GM12878 (cell line): ENCODE measurements at regions not wholly inside any gene's neighbourhood (a gene's known extent, or its start where the extent isn't known, plus 50 kb on each side); places are given as distances from the start of the nearest gene placed in this dataset.

Source experiments
- BACH1 ChIP-seq: fragments of 450-650 bp; IDR thresholded peaks from 2 replicates; pipeline ENCODE4 v1.6.1; 2017; ENCODE audit warnings: mild to moderate bottlenecking, borderline replicate concordance
- CBX3 ChIP-seq: fragments of 200-600 bp; sonication (generic); IDR thresholded peaks from 2 replicates; pipeline ENCODE4 v1.6.1; 2016; ENCODE audit warnings: low read depth, borderline replicate concordance
- ETV6 ChIP-seq, 2 experiments: fragments of 450-650 bp in 1 of 2; IDR thresholded peaks in 1 of 2; conservative IDR thresholded peaks in 1 of 2; 2 replicates each; pipeline ENCODE4 v1.6.1; 2014; ENCODE audit warnings: antibody characterized with exemption in 1 of 2, borderline replicate concordance in 1 of 2, low read depth in 1 of 2, mild to moderate bottlenecking in 1 of 2, moderate library complexity in 1 of 2
- MEF2A ChIP-seq: IDR thresholded peaks from 2 replicates; pipeline ENCODE4 v1.6.1; 2011; ENCODE audit warnings: low read depth, mild to moderate bottlenecking, low read length, moderate library complexity; ENCODE audit not compliant: insufficient read depth
- MTA2 ChIP-seq: fragments of 450-650 bp; IDR thresholded peaks from 2 replicates; pipeline ENCODE4 v1.6.1; 2016; ENCODE audit warnings: low read depth, mild to moderate bottlenecking, moderate library complexity
- MXI1 ChIP-seq: fragments of 150-350 bp; IDR thresholded peaks from 2 replicates; pipeline ENCODE4 v1.6.1; 2011; ENCODE audit warnings: low read depth, mild to moderate bottlenecking, inconsistent platforms, low read length, improper control_type of control experiment
- MYC ChIP-seq: IDR thresholded peaks from 2 replicates; pipeline ENCODE4 v1.6.1; 2011; ENCODE audit warnings: mild to moderate bottlenecking, low read length, moderate library complexity, inconsistent platforms; ENCODE audit not compliant: insufficient read depth, insufficient replicate concordance, insufficient read length, severe bottlenecking
- NFYA ChIP-seq: IDR thresholded peaks from 2 replicates; pipeline ENCODE4 v1.6.1; 2011; ENCODE audit warnings: low read depth, mild to moderate bottlenecking, low read length, improper control_type of control experiment, borderline replicate concordance
- NR2C1 ChIP-seq: fragments of 450-650 bp; IDR thresholded peaks from 2 replicates; pipeline ENCODE4 v1.6.1; 2017; ENCODE audit warnings: antibody characterized with exemption, mild to moderate bottlenecking, moderate library complexity
- RCOR1 ChIP-seq: conservative IDR thresholded peaks from 2 replicates; pipeline ENCODE4 v1.6.1; 2012; ENCODE audit warnings: low read depth, low read length, improper control_type of control experiment
- SIN3A ChIP-seq: IDR thresholded peaks from 2 replicates; pipeline ENCODE4 v1.6.1; 2012; ENCODE audit warnings: low read depth, low read length, improper control_type of control experiment
- SMARCA5 ChIP-seq: fragments of 450-650 bp; IDR thresholded peaks from 2 replicates; pipeline ENCODE4 v1.6.1; 2017; ENCODE audit warnings: mild to moderate bottlenecking
- TARDBP ChIP-seq: IDR thresholded peaks from 2 replicates; pipeline ENCODE4 v1.6.1; 2016; ENCODE audit warnings: borderline replicate concordance
- TCF3 ChIP-seq: IDR thresholded peaks from 2 replicates; pipeline ENCODE4 v1.6.1; 2012; ENCODE audit warnings: low read depth, mild to moderate bottlenecking, low read length, borderline replicate concordance; ENCODE audit not compliant: insufficient read depth
- ZNF274 ChIP-seq: IDR thresholded peaks from one replicate; pipeline ENCODE4 v1.8.0; 2011; ENCODE audit not compliant: insufficient read length, insufficient read depth
- TF ChIP-seq, protein P1 (sequence below): fragments of 450-650 bp; IDR thresholded peaks from 2 replicates; pipeline ENCODE4 v1.6.1; 2018; ENCODE audit warnings: borderline replicate concordance, mild to moderate bottlenecking; ENCODE audit not compliant: partially characterized antibody
- TF ChIP-seq, protein P2 (sequence below): fragments of 450-650 bp; IDR thresholded peaks from 2 replicates; pipeline ENCODE4 v1.6.1; 2017; ENCODE audit warnings: mild to moderate bottlenecking, moderate library complexity
- TF ChIP-seq, protein P3 (sequence below): fragments of 450-650 bp; IDR thresholded peaks from 2 replicates; pipeline ENCODE4 v1.6.1; 2014; ENCODE audit warnings: mild to moderate bottlenecking
- TF ChIP-seq, protein P4 (sequence below): IDR thresholded peaks from 2 replicates; pipeline ENCODE4 v1.6.1; 2012; ENCODE audit warnings: low read depth, low read length, improper control_type of control experiment

DNA sequence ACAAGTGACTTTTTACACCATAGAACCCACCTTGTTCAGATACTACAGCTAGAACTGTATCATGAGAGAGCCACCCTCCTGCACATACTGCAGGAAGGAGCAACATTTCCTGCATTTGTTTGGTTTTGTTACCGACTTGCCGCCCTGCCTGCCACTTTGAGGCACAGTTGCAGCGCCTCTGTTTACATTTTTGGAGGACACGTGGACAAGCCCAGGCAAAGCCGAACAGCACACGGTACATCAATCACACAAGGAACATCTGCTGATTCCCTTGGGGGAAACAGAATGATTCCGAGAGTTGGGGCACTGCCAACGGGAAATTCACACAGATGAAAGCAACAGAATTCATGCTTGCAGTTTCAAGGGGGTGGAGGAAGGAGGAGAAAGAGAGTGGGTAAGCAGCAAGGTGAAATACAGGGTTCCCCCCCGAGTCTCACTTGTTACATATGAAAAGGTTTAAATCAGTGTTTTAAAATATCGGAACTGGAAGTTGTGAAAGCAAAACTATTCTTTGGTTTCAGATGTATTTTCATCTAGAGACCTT, 110.7 kb downstream of the BTG1 start (continued):
- TF ChIP-seq NR2C1: no peak
- TF ChIP-seq, protein P1, sequence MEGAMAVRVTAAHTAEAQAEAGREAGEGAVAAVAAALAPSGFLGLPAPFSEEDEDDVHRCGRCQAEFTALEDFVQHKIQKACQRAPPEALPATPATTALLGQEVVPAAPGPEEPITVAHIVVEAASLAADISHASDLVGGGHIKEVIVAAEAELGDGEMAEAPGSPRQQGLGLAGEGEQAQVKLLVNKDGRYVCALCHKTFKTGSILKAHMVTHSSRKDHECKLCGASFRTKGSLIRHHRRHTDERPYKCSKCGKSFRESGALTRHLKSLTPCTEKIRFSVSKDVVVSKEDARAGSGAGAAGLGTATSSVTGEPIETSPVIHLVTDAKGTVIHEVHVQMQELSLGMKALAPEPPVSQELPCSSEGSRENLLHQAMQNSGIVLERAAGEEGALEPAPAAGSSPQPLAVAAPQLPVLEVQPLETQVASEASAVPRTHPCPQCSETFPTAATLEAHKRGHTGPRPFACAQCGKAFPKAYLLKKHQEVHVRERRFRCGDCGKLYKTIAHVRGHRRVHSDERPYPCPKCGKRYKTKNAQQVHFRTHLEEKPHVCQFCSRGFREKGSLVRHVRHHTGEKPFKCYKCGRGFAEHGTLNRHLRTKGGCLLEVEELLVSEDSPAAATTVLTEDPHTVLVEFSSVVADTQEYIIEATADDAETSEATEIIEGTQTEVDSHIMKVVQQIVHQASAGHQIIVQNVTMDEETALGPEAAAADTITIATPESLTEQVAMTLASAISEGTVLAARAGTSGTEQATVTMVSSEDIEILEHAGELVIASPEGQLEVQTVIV: no peak
- TF ChIP-seq SMARCA5: 0 out of 2 replicates have a peak, but pooled peaks have one; percentile 5
- TF ChIP-seq BACH1: peak; percentile 78
- peak; percentile 33 for TF ChIP-seq MYC
- no peak for TF ChIP-seq CBX3
- TF ChIP-seq, protein P2, sequence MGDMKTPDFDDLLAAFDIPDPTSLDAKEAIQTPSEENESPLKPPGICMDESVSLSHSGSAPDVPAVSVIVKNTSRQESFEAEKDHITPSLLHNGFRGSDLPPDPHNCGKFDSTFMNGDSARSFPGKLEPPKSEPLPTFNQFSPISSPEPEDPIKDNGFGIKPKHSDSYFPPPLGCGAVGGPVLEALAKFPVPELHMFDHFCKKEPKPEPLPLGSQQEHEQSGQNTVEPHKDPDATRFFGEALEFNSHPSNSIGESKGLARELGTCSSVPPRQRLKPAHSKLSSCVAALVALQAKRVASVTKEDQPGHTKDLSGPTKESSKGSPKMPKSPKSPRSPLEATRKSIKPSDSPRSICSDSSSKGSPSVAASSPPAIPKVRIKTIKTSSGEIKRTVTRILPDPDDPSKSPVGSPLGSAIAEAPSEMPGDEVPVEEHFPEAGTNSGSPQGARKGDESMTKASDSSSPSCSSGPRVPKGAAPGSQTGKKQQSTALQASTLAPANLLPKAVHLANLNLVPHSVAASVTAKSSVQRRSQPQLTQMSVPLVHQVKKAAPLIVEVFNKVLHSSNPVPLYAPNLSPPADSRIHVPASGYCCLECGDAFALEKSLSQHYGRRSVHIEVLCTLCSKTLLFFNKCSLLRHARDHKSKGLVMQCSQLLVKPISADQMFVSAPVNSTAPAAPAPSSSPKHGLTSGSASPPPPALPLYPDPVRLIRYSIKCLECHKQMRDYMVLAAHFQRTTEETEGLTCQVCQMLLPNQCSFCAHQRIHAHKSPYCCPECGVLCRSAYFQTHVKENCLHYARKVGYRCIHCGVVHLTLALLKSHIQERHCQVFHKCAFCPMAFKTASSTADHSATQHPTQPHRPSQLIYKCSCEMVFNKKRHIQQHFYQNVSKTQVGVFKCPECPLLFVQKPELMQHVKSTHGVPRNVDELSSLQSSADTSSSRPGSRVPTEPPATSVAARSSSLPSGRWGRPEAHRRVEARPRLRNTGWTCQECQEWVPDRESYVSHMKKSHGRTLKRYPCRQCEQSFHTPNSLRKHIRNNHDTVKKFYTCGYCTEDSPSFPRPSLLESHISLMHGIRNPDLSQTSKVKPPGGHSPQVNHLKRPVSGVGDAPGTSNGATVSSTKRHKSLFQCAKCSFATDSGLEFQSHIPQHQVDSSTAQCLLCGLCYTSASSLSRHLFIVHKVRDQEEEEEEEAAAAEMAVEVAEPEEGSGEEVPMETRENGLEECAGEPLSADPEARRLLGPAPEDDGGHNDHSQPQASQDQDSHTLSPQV: peak; percentile 60; the same call in 1 of the 2 replicates
- TF ChIP-seq ZNF274: no peak
- peak; percentile 37; the same call in 1 of the 2 replicates for TF ChIP-seq MEF2A
- peak; percentile 95 for TF ChIP-seq MXI1
- TF ChIP-seq, protein P3, sequence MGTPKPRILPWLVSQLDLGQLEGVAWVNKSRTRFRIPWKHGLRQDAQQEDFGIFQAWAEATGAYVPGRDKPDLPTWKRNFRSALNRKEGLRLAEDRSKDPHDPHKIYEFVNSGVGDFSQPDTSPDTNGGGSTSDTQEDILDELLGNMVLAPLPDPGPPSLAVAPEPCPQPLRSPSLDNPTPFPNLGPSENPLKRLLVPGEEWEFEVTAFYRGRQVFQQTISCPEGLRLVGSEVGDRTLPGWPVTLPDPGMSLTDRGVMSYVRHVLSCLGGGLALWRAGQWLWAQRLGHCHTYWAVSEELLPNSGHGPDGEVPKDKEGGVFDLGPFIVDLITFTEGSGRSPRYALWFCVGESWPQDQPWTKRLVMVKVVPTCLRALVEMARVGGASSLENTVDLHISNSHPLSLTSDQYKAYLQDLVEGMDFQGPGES: no peak; the same call in 1 of the 2 replicates
- no peak for TF ChIP-seq TARDBP
- TF ChIP-seq SIN3A: peak; percentile 76; the same call in 1 of the 2 replicates
- peak; percentile 69; the same call in 1 of the 2 replicates for TF ChIP-seq TCF3
- TF ChIP-seq RCOR1: no peak; the same call in 1 of the 2 replicates
- no peak for TF ChIP-seq NFYA
- peak; percentile 92 for TF ChIP-seq MTA2
- peak in 1 of 2 experiments; percentile 95; a peak in 2 of 4 replicates for TF ChIP-seq ETV6 (conservative IDR thresholded peaks at IDR 0.05 in 1 of 2, IDR thresholded peaks at IDR 0.05 in 1 of 2; ENCODE audit: borderline replicate concordance in 1 of 2, low read depth in 1 of 2)
- TF ChIP-seq, protein P4, sequence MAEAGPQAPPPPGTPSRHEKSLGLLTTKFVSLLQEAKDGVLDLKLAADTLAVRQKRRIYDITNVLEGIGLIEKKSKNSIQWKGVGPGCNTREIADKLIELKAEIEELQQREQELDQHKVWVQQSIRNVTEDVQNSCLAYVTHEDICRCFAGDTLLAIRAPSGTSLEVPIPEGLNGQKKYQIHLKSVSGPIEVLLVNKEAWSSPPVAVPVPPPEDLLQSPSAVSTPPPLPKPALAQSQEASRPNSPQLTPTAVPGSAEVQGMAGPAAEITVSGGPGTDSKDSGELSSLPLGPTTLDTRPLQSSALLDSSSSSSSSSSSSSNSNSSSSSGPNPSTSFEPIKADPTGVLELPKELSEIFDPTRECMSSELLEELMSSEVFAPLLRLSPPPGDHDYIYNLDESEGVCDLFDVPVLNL: no peak
